SK-N-DZ (cell line): ENCODE measurements at regions not wholly inside any gene's neighbourhood (a gene's known extent, or its start where the extent isn't known, plus 50 kb on each side); places are given as distances from the start of the nearest gene placed in this dataset.
A peak's percentile ranks its signal among the peaks of the same experiment; 100 is the strongest.

Experiments used
- DNase-seq: peaks from one replicate; pipeline ENCODE4 v3.0.0-alpha.2; 2015; ENCODE audit warnings: low spot score

GRCh38 chr15:66832664-66833063, 130.6 kb downstream of the SMAD6 start:
- no peak for DNase-seq

DNA sequence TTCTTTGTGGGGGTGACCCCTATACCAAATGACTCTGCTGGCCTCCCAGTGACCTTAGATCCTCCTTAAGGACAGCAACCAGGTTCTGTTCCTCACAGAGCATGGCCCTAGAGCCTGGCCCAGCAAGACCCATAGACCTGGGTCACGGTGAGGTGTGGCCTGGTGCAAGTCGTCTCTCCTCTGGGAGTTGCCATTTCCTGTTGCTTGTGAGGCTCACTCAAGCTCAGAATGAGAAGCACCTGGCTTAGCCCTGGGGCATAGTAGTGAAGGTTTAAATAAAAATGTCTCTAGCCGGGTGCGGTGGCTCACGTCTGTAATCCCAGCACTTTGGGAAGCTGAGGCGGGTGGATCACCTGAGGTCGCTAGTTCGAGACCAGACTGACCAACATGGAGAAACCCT, 131.3 kb downstream of the SMAD6 start:
- no peak for DNase-seq

DNA sequence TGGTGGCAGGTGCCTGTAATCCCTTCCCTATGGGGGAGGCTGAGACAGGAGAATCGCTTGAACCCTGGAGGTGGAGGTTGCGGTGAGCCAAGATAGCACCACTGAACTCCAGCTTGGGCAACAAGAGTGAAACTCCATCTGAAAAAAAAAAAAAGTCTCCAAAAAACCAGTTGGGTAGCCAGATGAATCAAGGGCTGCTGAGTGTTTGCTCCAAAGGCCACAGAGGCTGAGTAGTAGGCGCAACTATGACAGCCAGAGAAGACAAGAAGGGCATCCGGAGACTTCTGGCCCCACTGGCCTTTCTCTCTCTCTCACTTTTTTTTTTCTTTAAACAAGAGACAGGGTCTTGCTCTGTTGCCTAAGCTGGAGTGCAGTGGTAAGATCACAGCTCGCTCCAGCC, 131.8 kb downstream of the SMAD6 start:
- DNase-seq = no peak

DNA sequence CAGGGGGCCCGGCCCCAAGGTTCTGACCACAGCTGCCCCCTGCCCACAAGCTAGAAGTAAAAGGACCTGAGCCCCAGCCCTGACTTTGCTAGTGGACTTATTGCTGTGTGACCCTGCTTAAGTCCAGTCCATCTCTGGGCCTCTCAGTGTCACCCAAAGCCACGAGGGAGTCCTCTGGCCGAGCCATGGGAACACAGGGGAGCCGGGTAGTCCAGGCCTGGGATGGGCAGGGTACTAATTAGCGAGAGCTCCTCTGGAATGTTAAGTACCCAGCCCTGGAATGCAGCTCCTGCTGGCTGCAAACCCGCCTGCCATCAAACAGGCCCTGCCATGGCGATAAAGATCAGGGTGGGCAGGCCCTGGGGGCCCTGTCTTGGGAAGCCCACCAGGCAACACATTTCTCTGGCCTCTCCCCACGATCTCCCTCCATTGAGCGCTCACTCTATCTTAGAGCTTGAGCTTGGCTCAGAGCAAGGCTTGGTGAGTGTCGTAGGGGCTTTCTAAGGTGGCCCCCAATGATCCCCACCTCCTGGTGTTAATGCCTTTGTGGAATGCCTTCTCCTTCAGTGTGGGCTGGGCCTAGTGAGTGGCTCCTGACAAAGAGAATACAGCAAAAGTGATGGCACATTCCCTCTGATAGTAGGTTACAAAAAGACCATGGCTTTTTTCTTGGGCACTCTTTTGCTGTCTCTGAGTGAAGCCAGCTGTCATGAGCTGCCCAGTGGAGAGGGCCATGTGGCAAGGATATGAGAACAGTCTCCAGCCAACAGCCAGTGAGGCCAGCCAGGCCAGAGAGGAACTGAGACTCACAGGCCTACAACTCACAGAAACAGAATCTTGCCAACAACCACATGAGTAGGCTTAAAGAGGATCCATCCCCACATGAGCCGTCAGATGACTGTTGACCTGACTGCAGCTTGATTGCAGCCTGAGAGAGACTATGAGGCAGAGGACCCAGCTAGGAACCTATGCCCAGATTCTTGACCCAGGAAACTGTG, 133.1 kb downstream of the SMAD6 start:
- DNase-seq = no peak

GRCh38 chr15:66836231-66837030, 134.4 kb downstream of the SMAD6 start:
- DNase-seq = no peak

DNA sequence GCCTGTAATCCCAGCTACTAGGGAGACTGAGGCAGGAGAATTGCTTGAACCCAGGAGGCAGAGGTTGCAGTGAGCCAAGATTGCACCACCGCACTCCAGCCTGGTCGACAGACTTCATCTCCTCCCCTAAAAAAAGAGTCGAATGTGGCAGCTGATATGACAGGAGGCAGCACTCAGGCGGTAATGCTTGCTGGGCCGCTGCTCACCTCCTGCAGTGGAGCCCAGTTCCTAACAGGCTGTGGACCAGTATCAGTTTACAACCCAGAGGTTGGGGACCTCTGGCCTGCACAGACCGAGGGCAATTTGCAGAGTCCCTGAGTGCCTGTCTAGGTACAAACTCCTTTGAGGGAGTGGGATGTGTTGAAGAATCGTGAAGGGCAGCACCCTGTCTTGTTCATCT, 136.2 kb downstream of the SMAD6 start:
- no peak for DNase-seq

GRCh38 chr15:66838671-66839239, 136.7 kb downstream of the SMAD6 start:
- peak; percentile 37 for DNase-seq

- DNase-seq = no peak
Observed at GRCh38 chr15:66839506-66840112, 137.6 kb downstream of the SMAD6 start.

- DNase-seq = no peak
Observed at GRCh38 chr15:66840615-66841390, 138.8 kb downstream of the SMAD6 start.

DNA sequence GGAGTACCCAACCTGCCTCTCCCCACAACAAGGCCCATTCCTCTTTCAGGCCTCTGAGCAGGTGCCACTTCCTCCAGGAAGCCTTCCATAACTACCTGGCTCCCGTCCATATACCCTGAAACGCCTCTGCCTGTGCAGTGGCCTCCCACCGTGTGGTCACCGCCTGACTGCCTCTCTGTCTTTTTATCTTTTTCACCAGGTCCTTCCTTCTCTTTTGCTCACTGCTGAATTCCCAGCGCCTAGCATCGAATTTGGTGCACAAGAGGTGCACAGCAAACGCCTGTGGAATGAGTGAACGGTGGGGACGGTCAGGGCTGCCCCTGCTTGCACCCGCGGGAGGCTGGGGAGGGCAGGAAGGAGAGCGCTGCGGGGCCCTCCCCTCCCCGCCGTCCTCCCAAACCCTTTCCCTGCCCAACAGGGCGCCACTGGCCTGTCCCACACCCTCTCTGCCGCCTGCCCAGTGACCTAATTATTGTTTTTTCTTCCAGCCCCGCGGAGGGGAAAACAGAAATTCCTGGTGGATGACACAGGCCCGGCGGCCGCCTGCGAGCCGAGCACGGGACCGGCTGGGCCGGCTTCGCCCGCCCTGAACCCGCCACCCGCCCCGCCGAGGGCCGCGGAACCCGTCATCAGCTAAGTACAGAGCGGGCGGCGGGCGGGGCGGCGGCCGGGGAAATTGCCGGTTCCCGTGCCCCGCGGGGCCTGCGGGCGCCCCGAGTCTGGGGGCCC, 140.1 kb downstream of the SMAD6 start:
- no peak for DNase-seq

DNA sequence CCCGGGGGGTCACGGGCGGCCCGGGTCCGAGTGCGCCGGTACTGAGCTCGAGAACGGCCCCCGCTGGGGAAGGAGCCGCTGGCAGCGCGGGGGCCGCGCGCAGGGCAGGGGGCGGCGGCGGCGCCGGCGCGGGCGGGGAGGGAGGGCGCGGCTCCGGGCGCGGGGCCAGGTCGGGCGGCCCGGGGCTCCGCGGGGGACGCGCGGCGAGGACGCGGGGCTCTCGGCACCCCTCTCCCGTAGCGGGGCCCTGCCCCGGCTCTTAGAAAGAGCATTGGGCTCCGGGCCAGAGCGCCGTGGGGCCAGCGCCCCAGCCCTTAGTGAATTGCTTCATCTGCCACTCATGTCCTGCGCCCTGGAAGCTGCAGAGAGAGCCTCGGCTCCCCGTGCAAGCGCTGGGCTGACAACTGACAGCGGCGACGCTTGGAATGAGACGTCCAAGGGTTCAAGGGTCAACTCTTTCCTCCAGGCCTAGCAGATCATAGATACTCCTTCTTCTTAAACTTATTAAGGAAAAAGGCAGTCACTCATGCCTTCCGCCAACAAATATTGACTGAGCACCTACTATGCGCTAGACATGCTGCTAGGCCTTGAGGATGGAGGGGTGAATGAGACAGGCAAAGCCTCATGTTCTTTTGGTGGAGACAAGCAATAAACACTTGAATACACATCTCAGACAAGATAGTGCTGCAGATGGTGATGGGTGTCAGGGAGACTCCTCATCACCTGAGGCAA, 140.8 kb downstream of the SMAD6 start:
- DNase-seq = peak; percentile 30

DNA sequence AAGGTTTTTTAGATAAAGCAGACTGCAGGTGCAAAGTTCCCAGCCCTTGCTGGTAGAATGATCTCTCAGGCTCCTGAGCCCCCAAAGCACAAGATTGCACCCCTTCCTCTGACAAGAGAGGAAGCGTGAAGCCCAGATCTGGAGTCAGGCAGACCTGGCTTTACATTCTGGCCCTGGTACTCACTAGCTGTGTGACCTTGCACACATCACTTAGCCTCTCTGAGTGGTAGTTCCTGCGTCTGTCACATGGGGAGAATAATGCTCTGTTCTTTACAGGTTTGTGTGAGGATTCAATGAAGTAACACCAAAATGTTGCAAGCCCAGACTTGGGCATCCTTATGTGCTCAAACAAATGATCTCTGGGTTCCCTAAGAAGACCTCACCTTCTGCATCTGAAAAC, 141.5 kb downstream of the SMAD6 start:
- DNase-seq = no peak

GRCh38 chr15:66844041-66844746, 142.2 kb downstream of the SMAD6 start:
- DNase-seq = no peak

GRCh38 chr15:66844747-66845145, 142.7 kb downstream of the SMAD6 start:
- DNase-seq = no peak

DNA sequence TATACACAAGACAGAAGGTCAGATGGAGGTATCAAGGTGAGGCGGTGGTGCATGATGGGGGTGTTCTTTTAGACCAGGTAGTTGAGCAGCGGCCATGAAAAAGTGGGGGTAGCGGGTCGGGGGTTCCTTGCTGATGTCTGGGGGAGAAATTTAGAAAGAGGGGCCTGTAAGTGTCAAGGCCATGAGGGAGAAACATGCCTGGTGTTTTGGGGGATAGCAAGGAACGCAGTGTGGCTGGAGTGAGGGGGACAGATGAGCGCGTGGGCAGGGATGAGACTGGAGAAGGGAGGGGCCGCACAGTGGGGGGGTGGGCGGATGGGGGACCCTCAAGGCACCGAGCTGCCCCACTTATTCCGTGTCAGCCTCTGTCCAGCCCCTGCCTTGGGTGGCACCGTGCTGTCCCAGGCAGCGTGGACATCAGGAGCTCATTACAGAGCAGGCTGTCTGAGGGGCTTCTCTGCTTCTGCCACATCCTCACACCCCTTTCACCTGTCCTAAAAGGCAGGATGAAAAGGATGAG, 143.3 kb downstream of the SMAD6 start:
- DNase-seq = no peak

GRCh38 chr15:66846031-66846430, 144.0 kb downstream of the SMAD6 start:
- peak; percentile 42 for DNase-seq

GRCh38 chr15:66846811-66847210, 144.8 kb downstream of the SMAD6 start:
- no peak for DNase-seq

DNA sequence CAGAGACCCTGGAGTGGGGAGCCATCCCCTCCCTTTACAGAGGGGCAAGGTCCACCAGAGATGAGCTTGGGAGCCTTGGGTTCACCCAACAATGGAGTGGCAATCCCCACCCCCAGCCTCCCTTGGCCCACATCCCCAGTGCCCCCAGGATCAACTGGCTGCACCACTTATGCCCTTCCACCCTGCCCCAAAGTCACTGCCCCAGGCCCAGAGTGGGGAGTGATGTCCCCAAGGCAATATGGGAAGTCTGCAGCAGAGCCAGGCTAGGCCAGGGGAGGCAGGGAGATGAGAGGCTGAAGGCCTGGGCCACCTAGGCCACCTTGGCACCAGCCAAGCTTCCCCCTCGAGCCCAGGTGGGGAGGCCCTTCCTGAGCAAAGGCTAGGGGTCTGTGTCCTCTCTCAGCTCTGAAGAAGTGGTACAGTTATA, 145.5 kb downstream of the SMAD6 start:
- no peak for DNase-seq

- DNase-seq = no peak
Observed at GRCh38 chr15:66848116-66848515, 146.1 kb downstream of the SMAD6 start.
